Hepatic stellate cell (primary cell): ENCODE measurements at regions not wholly inside any gene's neighbourhood (a gene's known extent, or its start where the extent isn't known, plus 50 kb on each side); places are given as distances from the start of the nearest gene placed in this dataset.
"Not testable (repeated sequence)": the region's sequence is repeated elsewhere in the genome, so short reads cannot be mapped to it uniquely, and the experiment has no call there.

Source experiments
- DNase-seq: peaks from one replicate; pipeline ENCODE4 v3.0.0; 2011; ENCODE audit warnings: low spot score

- DNase-seq, result no peak
Observed at GRCh38 chr1:9441451-9442133, 97.7 kb upstream of the SLC25A33 start.

GRCh38 chr1:9442278-9442846, 96.9 kb upstream of the SLC25A33 start:
- DNase-seq, result no peak

- DNase-seq, result no peak
Observed at GRCh38 chr1:9442986-9443385, 96.3 kb upstream of the SLC25A33 start.

- no peak for DNase-seq
Observed at GRCh38 chr1:9443913-9444445, 95.3 kb upstream of the SLC25A33 start.

GRCh38 chr1:9444532-9444931, 94.7 kb upstream of the SLC25A33 start:
- DNase-seq, result no peak

- DNase-seq, result not testable (repeated sequence)
Observed at GRCh38 chr1:9445081-9445480, 94.2 kb upstream of the SLC25A33 start.

GRCh38 chr1:9447215-9447960, 91.9 kb upstream of the SLC25A33 start:
- no peak for DNase-seq

GRCh38 chr1:9448132-9449109, 90.8 kb upstream of the SLC25A33 start:
- DNase-seq, result peak; percentile 57

- peak; percentile 73 for DNase-seq
Observed at GRCh38 chr1:9449110-9449627, 90.1 kb upstream of the SLC25A33 start.

GRCh38 chr1:9449976-9450696, 89.1 kb upstream of the SLC25A33 start:
- no peak for DNase-seq

GRCh38 chr1:9451081-9451480, 88.2 kb upstream of the SLC25A33 start:
- no peak for DNase-seq

- no peak for DNase-seq
Observed at GRCh38 chr1:9452516-9453140, 86.6 kb upstream of the SLC25A33 start.

GRCh38 chr1:9453375-9453774, 85.9 kb upstream of the SLC25A33 start:
- no peak for DNase-seq

GRCh38 chr1:9453779-9454418, 85.4 kb upstream of the SLC25A33 start:
- DNase-seq, result peak; percentile 40

GRCh38 chr1:9454494-9455066, 84.7 kb upstream of the SLC25A33 start:
- no peak for DNase-seq

- DNase-seq, result peak; percentile 72
Observed at GRCh38 chr1:9455487-9456234, 83.6 kb upstream of the SLC25A33 start.

GRCh38 chr1:9456833-9457232, 82.4 kb upstream of the SLC25A33 start:
- DNase-seq, result no peak

GRCh38 chr1:9459816-9460407, 79.4 kb upstream of the SLC25A33 start:
- no peak for DNase-seq
